GM11168 (cell line): ENCODE measurements at regions not wholly inside any gene's neighbourhood (a gene's known extent, or its start where the extent isn't known, plus 50 kb on each side); places are given as distances from the start of the nearest gene placed in this dataset.

ENCODE experiments used
- in situ Hi-C: fragments of 300-500 bp; cut with MboI; formaldehyde crosslinking; loops from one replicate; pipeline ENCODE4 v1.12.0; 2022; ENCODE audit warnings: low sequenced_read_pairs; ENCODE audit not compliant: unreplicated experiment

DNA sequence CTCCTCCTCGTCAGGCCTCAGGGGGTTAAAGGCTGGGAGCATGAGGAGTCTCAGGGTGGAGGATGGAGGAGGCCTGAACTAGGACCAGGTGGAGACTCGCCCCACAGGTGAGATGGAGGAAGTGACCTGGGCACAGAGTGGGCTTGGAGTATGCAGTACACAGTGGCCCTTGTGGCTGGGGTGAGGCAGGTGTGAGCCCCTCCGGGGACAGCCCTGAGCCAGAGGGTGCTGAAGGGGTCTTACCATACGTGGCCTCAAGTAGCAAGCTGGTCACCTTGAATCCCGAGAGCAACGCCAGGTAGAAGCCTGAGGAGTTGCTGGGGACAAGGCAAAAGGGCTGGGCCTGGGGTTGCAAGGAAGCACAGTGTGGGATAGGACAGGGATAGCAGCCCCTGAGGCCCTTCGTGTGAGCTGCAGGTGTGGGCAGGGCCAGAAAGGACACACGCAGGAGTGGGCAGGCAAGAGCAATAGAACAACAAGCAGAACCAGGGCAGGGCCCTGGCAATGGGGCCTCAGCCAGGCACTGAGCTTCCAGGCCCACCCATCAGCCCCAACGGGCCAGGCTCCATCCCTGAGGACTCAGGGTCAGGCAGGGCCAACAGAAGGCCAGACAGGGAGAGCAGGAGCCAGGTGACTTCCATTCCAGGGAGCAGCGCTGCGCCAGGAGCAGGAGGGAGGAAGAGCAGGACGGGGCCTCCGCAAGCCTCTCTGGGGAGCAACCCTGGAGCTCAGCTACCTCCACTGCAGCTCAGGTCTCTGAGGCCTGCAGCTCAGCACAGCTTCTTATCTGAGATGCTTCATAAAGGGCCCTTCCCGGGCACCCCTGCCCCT, 64.2 kb upstream of the TNRC6C start:
- in situ Hi-C loops, result no loop called here

DNA sequence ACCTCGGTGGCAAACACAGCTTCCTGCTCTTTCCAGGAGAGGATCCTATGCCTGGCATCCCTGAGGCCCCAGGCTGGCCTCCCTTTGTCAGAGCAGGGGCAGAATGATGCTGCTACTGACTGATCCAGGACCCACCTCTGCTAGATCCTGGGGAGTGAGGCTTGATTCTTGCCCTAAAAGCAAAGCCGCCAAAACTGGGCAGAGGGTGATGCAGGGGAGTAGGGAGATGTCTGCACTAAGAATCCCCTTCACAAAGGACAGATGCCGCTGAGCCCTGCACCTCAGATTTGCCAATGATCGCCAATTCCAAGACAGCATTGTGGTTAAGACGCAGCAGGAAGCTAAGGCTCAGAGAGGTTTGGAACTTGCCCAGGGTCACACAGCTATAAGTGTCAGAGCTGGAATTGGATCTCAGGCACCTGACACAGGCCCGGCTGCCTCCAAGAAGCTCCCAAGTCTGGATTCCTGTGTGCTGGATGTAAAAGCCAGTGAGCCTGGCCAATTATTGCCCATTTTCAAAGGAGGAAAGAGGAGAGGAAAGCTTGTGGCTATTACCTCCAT, 60.7 kb upstream of the TNRC6C start:
- in situ Hi-C loops, result no loop called here

GRCh38 chr17:77898521-77899434, 59.7 kb upstream of the TNRC6C start:
- in situ Hi-C loops, result no loop called here

DNA sequence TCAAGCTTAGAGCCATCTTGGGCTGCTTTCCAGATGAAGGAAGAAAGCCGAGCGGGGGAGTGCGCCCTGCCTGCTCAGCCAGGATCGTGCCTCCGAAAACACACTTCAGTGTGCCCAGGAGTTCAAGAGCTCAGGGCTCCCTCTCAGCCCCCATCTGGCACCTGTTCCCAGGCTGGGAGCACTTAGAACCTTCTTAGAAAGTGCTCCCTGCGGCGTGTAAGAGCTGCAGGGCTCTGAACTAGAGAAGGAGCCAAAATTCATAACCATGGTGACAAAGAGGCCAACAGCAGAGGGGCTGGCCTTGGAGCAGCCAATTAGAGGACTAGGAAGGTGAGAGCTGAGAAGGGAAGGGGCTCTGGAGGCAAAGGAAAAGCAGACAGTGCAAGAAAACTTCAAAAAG, 59.0 kb upstream of the TNRC6C start:
- in situ Hi-C loops, result no loop called here

GRCh38 chr17:77901481-77901880, 57.0 kb upstream of the TNRC6C start:
- in situ Hi-C loops, result no loop called here

GRCh38 chr17:77905266-77905665, 53.2 kb upstream of the TNRC6C start:
- in situ Hi-C loops, result no loop called here

DNA sequence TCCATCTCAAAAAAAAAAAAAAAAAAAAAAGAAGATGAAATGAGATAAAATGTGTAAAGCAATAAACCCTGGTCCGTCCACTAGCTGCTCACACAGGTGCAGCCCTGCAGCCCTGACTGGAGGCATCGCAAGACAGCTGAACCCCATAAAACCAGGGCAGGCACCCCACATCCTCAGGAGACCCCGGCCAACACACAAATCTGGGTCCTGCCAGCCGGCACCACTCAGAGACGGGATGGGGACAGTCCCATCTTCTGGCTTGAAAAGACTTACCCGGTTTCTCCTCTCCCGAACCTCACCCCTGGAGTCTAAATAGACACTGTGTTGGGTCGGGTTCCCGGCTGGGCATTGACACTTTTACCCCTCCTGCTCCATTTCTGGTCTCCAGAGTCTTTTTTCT, 52.7 kb upstream of the TNRC6C start:
- in situ Hi-C loops, result no loop called here

GRCh38 chr17:77906377-77906871, 52.1 kb upstream of the TNRC6C start:
- in situ Hi-C loops, result no loop called here

GRCh38 chr17:77907497-77908461, 50.7 kb upstream of the TNRC6C start:
- in situ Hi-C loops, result no loop called here

DNA sequence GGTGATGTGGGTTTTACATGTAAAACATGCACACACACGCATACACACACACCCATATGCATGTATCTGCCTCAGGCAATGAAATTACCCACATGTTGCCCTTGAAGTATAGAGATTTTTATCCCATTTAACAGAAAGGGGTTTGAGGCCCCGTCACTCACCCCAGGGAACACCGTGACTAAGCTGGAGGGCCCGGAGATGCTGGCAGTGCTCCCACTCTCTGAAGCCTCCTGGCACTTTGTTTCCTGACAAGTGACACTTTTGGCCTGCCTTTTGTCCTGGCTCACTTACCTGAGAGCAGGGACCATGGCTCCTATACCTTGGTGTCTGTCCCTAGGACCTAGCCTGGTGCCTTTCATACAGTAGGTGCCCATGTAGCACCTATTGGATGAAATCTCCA, 50.0 kb upstream of the TNRC6C start:
- in situ Hi-C loops, result no loop called here
